GM21825 (cell line): ENCODE measurements at regions not wholly inside any gene's neighbourhood (a gene's known extent, or its start where the extent isn't known, plus 50 kb on each side); places are given as distances from the start of the nearest gene placed in this dataset.

Experiments
- ATAC-seq: cut with Tn5 transposase; IDR thresholded peaks from one replicate; pipeline ENCODE4 v1.9.1; 2021; ENCODE audit warnings: mild to moderate bottlenecking, moderate library complexity; ENCODE audit not compliant: unreplicated experiment

DNA sequence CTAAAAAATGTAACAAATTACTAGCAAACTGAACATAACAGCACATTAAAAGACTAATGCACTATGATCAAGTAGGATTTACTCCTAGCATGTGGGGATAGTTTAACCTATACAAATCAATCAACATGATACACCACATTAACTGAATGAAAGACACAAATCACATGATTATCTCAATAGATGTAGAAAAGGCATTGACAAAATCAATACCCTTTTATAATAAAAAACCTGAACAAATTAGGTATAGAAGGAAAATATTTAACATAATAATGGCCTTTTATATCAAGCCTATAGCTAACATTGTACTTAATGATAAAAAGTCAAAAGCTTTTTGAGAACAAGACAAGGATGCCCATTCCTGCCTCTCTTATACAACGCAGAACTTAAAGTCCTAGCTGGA lies 540.0 kb downstream of the RERGL start:
- ATAC-seq = no peak

DNA sequence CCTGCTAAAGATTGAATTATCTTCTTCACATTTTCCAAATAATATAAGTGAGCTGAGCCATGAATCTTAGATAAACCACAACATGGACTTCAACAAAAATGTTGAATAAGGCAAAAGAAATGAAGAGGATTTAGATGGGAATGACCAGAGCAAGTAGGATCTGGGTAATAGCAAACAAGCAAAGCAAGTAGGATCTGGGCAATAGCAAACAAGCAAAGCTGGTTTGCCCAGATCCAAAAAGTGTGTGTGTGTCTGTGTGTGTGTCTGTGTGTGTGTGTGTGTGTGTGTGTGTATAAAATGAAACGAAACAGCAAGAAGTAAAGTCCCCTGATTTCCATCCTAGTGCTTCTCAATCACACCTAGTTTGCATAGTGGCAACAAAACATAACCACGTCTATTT lies 549.1 kb downstream of the RERGL start:
- no peak for ATAC-seq

DNA sequence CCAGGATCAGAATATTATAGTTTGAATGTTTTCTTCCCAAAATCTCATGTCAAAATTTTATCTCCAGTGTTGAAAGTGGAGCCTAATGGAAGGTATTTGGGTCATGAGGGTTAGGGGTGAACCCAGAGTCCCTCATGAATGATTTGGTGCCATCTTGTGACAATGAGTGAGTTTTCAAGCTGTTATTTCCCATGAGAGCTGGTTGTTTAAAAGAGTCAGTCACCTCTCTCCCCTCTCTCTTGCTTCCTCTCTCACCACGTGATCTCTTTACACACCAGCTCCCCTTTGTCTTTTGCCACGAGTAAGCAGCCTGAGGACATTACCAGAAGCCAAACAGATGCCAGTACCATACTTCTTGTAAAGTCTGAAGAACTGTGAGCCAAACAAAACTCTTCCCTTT lies 561.6 kb downstream of the RERGL start:
- ATAC-seq = no peak

DNA sequence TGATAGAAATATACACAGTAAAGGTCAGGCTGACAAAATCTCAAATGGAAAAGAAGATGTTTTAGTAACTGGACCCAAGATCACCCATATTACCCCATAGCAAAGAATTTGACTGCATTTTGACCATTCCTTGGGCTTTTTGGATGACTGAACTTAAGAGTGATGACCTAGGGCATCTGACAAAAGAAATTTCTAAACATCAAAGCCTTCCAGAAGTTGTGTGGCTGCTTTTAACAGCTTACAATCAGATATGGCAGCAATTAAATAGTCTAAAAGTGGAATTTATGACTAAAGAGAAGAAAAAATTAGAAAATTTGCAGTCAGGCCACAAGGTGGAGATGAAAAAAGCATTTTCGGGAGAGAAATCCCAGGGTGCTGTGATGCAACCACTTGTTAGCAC lies 563.0 kb downstream of the RERGL start:
- ATAC-seq = no peak

DNA sequence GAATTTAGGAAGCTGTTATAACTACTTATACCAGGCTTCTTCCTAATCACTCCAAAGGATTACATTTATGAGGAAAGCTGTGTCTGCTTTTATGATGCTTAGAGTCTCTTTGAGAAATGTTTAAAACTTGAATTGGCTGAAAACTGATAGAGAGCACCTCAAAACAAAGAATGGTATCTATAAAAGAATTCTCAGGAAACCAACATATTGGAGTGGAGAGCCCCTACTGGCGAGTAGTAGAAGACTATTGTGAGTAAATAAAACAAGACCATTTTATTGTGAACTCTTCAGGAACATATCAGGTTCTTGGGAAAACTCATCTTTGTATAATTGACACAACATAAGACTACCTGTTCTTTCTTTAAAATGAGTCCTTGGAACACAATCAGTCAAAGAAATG lies 578.6 kb downstream of the RERGL start:
- ATAC-seq = no peak

DNA sequence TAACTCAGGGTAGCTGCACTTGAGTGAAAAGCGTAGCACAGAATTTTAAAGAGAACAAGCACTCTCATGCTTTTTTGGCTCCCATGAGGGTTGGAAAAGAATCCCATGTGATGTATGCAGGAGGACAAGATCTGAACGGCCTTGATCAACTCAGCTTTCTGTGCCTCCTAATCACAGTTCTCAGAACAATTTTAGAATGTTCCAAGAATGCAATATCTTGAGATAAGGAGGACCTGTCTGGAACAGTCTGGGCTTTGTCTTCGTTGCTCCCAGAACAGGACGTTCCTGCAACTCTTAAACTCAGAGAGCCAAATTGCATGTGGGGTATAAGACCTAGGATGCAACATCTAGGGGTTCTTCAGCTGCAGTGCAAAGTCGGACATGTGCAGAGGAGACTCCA lies 582.7 kb downstream of the RERGL start:
- ATAC-seq = no peak

DNA sequence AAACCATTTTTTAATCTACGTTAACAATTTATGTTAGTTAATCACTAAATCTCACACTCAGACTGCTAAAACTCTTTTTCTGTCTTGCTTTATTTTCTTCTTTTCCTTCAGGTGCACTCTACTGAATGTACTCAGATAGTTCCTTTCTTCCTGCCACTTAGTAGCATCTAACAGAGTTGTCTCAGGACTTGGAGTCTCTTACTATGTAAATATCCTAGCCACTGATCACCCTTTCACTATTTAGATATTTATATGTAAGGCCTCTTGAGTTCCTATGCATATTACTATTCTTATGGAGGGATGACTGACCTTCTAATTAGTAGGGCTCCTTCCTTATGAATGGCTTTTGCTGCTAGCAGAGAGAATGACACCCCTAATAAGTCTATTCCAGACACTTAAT lies 586.3 kb downstream of the RERGL start:
- no peak for ATAC-seq

DNA sequence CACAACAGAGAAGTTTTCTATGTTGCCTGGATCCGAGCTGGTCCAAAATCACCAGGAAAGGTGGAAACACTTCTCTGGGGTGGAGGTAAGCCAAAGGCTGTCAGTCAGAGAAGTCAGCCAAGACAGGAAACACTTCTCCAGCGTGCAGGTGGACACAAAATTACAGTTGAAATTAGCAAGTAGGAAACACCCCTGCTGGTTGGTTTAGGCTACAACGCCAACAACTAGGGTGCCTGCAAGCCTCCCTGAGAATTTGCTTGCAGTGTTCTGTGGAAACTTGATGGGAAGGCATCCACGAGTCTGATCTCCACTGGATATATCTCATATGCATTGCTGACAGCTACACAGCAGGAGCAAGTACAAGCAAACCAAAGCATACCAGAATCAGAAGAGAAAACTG lies 600.5 kb downstream of the RERGL start:
- ATAC-seq = no peak

DNA sequence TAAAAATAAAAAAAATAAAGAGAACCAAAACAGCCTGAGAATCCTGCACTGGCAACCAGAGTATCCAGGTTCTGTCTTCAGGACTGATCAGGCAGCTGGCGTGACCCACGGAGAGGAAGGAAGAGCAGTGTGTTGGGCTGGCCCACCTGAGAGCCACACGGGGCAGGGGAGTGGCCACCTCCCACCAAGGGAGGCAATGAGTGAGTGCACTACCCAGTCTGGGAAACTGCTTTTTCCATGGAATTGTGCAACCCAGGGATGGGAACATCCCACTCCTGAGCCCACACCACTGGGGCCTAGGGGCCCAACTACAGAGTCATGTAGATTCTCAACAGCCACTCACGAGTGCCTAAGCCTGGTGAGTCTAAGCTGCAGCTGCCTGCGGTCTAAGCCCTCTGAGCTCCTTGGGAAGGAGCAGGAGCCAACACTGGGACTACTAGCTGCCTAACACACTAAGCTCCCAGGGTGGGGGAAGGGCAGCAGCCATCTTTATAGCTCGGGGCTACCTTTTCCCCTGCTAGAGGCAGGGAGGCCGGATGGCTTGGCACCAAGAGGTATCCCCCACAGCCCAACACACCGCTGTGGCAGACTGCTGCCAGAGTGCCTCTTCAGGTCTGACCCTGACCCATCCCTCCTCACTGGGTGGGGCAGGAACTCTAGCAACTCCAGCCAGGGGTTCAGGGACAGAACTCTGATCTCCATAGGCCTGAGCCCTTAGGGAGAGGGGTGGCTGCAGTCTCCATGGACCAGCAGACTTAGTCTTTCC lies 610.9 kb downstream of the RERGL start:
- no peak for ATAC-seq

DNA sequence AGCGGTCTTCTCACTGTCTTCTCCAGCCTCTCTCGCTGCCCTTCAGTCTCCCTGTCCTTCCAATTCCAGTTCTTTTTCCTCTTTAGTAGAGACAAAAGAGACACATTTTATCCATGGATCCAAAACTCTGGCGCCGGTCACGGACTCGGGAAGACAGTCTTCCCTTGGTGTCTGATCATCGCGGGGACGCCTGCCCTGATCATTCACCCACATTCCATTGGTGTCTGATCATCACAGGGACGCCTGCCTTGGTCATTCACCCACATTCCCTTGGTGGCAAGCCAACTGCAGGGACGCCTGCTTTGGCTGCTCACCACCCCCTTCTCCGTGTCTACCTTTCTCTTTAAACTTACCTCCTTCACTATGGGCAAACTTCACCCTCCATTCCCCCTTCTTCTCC lies 619.5 kb downstream of the RERGL start:
- ATAC-seq = no peak

DNA sequence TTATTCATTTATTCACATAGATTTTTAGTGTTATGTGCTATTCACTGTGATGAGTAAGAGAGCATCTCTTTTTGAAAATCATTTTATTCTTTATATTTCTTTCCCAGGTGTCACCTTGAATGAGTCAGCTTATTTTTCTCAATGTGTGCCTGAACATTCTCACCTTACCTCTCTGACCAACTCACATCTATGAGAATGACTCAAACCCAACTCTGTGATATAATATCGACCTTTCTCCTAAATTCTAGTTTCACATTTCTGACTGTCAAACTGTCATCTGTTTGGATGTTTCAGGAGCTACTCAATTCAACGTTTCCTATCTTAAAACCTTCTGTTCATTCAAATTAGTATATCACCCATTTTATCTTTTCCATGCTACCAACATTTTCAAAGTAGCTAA lies 630.8 kb downstream of the RERGL start:
- no peak for ATAC-seq

DNA sequence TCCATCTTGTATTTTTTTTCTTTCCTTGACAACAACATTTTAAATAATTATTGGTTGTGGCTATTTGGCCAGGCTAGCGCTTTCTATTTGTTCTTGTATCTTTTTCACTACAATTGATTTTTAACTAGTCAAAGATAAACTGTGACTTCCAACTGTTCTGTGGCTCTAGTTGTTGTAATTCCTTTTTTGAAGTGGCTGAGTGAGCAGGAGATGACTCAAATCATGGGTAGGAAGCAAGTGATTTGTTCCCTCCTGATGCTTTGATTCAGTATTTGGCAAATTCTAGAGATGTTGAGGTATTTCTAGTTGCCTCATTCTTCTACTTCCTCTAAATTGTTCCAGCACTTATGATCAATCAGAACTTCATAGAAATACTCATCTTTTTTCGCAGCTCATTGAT lies 633.5 kb downstream of the RERGL start:
- ATAC-seq = no peak

DNA sequence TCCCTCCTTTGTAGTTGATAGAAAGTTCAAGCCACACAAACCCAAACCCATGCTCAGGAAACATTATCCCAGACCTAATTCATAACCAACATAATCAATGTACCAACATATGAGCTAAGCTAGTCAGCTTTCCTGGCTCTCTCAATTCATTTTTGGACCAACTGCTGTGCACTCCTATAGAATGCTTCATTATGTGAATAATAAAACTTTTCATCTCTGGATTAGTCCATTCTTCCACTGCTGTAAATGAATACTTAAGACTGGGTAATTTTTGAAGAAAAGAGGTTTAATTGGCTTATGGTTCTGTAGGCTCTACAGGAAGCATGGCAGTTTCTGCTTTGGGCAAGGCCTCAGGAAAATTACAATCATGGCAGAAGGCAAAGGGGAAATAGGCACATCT lies 651.9 kb downstream of the RERGL start:
- no peak for ATAC-seq

DNA sequence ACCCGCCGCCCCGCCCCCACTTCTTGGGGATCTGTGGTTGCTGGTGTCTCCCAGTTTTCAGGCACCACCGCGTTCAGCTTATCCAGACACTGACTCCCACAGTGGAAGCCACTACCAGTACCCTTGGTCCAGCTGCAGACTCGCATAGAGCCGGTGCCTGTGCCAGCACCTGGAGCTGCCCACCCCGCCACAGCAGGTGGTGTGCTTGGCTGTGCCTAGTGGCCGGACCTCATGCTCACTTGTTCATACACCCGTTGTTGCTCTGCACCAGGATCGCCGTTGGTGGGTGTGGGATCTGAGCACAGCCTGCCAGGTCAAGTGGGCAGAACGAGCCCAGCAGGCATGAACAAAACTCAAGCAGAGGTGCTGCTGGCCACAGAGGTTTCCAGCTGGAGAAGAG lies 673.2 kb downstream of the RERGL start:
- ATAC-seq = no peak

DNA sequence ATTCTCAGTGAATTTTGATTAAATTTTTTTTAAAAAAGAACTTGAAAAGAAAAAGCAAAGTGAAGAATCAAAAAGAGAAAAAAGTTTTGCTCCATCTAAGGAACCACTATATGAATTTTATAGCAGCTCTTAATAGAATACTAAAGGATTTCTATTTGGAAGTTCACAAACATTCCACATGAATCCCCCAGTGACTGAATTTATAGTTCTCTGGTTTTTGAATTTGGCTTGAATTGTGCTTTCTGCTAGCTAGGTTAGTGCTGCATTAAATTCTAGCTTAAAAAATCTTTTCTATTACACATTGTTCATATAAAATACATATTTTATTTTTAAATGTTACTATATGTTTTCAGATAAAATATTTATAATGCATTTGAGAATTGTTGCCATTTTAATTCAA lies 675.4 kb downstream of the RERGL start:
- ATAC-seq = no peak

DNA sequence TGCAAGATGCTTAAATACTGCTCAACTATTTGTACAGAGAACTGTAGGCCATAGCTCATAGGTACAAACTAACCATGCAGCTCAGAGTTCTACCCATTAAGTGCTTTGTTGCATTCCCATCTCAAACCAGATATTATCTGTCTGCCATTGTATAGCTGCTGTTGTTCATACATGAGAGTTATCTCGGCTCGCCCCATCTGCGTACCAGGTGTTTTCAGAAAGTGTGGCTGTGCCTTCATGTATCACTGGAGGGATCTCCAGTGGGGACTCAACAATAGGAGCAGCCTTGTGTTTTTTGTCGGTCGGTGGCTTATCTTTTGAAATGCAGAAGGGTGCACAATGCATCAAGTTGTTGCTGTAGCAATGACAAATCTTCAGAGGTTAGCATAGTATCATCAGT lies 678.3 kb downstream of the RERGL start:
- ATAC-seq = no peak

DNA sequence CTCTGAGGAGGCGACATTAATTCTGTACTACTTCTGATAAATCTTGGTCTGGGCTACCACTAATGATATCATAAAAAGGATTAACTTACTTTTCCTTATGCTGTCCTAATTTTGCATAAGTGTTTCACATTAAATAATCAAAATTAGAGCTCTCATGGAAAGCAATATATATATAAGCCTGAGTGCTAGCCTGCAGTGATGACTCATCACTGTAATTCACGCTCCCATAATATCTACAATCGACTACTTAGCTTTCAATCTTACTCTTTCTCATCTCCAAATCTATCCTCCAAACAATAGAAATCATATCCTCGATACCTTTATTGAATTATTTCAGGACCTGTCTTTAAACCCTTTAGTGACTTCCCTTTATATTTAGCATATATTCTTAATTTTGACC lies 701.3 kb downstream of the RERGL start:
- no peak for ATAC-seq

DNA sequence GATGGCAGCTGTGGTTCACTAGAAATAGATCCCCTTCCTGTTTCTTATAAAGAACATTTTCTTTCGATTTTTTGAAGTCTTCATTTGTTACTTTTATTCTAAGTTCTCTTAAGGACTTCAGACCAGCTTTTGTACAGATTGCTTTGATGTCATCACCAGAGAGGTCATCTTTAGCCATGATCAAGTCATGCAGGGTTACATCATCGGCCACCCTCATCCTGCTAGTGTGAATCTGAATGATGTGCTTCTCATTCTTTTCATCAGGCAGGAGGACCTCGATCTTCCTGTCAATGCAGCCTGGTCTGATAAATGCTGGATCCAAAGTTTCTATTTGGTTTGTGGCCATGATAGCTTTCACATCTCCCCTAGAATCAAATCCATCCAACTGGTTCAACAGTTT lies 706.7 kb downstream of the RERGL start:
- no peak for ATAC-seq

DNA sequence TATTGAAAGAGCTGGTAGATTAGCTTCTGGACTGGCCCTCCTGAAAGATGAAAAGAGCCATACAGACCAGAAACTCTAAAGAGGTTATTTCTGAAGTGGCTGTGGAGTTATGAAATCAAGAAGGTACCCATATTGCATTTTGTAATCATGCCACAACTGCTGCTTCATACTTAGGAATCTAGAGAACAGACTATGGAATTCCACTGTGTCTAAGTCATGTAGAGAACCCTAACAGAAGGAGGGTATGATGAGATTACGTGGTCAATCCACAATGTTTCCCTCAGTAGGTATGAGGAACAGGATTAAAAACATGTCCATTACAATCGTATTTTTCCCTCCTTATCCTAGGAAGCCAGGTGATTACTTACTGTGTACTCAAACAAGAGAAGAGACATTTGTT lies 708.8 kb downstream of the RERGL start:
- no peak for ATAC-seq

DNA sequence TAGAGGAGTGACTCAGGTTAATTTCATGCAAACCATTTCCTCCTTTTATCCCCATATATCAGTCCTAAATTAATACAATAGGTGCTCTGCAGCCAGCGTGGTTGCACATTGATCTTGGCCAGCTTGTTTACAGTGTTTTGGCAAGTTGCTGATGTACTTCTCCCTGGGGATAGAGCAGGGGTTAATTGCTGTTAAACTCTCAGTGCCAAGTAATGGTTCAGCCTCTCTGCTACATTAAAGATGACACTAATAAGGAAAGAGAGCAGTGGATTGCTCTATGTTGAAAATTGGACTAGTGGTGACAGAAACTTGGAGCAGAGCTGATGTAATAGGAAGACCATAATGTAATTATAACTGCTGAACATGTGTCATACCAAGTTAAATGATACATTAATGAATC lies 717.5 kb downstream of the RERGL start:
- ATAC-seq = no peak

DNA sequence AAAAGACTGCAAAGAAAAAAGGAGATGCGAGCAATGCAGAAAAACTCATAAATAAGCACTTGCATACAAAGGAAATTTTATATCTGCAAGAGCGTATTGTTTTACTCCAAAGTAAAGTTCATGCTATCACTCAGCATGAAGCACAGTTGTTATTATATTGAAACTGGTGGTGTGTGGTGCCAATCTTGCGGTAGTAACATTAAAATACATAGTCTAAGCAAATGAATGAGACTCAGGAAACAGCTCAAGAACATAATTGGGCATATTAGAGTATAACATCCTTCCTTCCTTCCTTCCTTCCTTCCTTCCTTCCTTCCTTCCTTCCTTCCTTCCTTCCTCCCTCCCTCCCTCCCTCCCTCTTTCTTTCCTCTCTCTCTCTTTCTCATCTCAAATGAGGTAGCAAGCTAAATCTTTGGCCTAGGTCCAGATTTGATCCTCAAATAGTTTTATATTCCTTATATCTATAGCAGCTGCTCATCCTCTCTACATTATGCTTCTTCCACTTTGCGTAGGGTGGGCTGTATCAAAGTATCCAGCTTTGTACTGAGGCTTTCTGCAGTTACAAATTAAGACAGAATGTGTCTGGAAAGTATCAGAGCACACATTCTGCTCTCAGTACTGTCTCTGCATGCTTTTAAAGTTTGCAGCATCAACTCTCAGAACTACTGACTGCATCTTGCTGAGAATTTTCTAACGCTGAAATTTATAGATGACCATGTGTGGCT lies 718.3 kb downstream of the RERGL start:
- ATAC-seq = no peak

DNA sequence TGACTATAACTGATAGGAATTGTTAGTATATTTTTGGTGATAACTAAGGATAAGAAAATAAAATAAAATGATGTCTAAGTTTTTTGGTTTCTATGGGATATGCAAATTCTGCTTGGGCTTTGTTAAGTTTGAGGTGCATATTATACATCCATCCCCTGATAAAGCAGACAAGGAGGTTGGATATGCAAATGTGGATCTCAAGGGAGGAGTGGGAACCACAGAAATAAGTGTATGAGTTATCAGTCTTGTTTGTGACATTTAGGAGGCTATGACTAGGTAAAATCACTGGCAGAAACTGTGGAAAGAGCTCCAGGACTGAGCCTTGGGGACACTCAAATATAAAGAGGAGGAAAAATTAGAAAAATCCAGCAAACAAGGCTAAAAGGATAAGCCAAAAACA lies 719.4 kb downstream of the RERGL start:
- no peak for ATAC-seq

DNA sequence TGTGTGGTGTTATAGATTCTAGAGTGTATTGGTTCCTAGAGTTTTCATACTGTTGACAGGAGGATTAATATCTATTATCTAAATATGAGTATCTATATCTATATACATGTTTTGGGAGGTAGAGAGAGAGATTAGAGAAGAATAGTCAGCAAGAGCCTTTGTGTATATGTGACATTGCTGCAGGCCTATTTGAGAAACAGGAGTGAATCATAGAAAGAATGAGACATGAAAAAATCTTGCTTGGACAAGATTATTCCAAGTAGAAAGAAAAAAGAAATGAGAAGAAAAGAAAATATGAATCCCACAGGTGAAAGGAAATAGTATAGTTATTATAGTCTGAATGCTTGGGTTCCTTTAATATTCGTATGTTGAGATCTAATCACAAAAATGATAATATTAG lies 720.4 kb downstream of the RERGL start:
- ATAC-seq = no peak
